Lower lobe of right lung (tissue), 2 donors: ENCODE measurements at regions not wholly inside any gene's neighbourhood (a gene's known extent, or its start where the extent isn't known, plus 50 kb on each side); places are given as distances from the start of the nearest gene placed in this dataset.

Experiments used
- ATAC-seq, 2 donors: fragments of 200-7000 bp; cut with Tn5 transposase; one replicate each; pipeline ENCODE4 v1.9.1; 2020 to 2022; ENCODE audit warnings: mild to moderate bottlenecking in 2 of 2, moderate library complexity in 2 of 2
- DNase-seq: peaks from one replicate; pipeline ENCODE4 v3.0.0-alpha.2; 2020
- H3K27ac ChIP-seq: fragments of 200-600 bp; one replicate; pipeline ENCODE4 v1.8.0; 2022
- H3K27me3 ChIP-seq: fragments of 200-600 bp; one replicate; pipeline ENCODE4 v1.8.0; 2022; ENCODE audit warnings: low read depth
- H3K36me3 ChIP-seq: fragments of 200-600 bp; one replicate; pipeline ENCODE4 v1.8.0; 2022; ENCODE audit warnings: mild to moderate bottlenecking
- H3K4me1 ChIP-seq: fragments of 200-600 bp; one replicate; pipeline ENCODE4 v1.8.0; 2022
- H3K4me3 ChIP-seq: fragments of 200-600 bp; one replicate; pipeline ENCODE4 v1.8.0; 2022; ENCODE audit warnings: mild to moderate bottlenecking
- H3K9me3 ChIP-seq: fragments of 200-600 bp; one replicate; pipeline ENCODE4 v1.8.0; 2022
- CTCF ChIP-seq: fragments of 200-600 bp; IDR thresholded peaks from one replicate; pipeline ENCODE4 v1.8.0; 2022; ENCODE audit warnings: antibody characterized with exemption, mild to moderate bottlenecking
- intact Hi-C: fragments of 100-400 bp; cut with DNase I; formaldehyde crosslinking; loops from one replicate; pipeline ENCODE4 v1.11.0; 2022
- donor health status: DM: no; HTN: yes; CAD: no; lungs with severe emphysema.

- peaks cover 1% of the 10 kb centered on the region for H3K4me1 ChIP-seq
- H3K4me3 ChIP-seq, result no peak overlapping the region
- no peaks in the 10 kb centered on the region for H3K9me3 ChIP-seq
- ATAC-seq (no peak), DNase-seq (no peak)
- H3K27ac ChIP-seq, result no peak overlapping the region
- H3K27me3 ChIP-seq, result no peaks in the 10 kb centered on the region
- TF ChIP-seq CTCF, result no peak
- no peaks in the 10 kb centered on the region for H3K36me3 ChIP-seq
- intact Hi-C loops, result no loop called here
Observed at GRCh38 chr12:115457798-115458197, 773.8 kb upstream of the TBX3 start.

DNA sequence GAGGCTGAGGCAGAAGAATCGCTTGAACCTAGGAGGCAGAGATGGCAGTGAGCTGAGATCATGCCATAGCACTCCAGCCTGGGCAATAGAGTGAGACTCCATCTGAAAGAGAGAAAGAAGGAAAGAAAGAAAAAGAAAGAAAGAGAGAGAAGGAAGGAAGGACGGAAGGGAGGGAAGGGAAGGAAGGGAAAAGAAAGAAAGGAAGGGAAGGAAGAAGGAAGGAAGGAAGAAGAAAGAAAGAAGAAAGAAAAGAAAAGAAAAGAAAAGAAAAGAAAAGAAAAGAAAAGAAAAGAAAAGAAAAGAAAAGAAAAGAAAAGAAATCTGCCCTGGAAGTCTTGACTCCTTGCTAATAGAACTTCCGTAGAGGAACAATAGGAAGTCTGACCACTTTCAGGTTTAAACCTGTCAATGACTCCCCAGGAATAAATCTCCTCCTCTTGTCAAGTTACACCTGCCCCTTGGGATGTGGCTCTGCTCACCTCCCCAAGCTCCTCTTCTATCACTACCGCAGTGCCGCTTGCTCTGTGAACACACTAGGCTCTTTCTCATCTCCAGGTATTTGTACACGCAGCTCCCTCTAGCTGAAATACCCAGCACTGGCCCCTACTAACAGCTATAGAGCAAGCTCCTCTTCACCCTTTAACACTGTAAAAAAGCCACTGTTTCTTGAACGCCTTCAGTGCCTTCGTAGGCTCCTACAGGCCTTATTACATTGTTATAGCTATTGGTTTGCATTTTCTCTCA is 773.1 kb upstream of the TBX3 start:
- intact Hi-C loops, result no loop called here
- Histone ChIP-seq H3K27ac (no peak overlapping the region), H3K27me3 (no peaks in the 10 kb centered on the region), H3K36me3 (no peaks in the 10 kb centered on the region), H3K4me3 (no peak overlapping the region), H3K9me3 (no peaks in the 10 kb centered on the region), H3K4me1 (peaks cover 8% of the 10 kb centered on the region)
- ATAC-seq (no peak), DNase-seq (no peak)
- TF ChIP-seq CTCF, result no peak

- TF ChIP-seq CTCF, result no peak
- no peak for DNase-seq
- Histone ChIP-seq H3K9me3 (no peaks in the 10 kb centered on the region), H3K27me3 (peaks cover 12% of the 10 kb centered on the region), H3K4me3 (no peak overlapping the region), H3K27ac (no peak overlapping the region), H3K36me3 (no peaks in the 10 kb centered on the region), H3K4me1 (peaks cover 13% of the 10 kb centered on the region)
- no peak for ATAC-seq
- intact Hi-C loops, result no loop called here
Observed at GRCh38 chr12:115455268-115455681, 771.3 kb upstream of the TBX3 start.

DNA sequence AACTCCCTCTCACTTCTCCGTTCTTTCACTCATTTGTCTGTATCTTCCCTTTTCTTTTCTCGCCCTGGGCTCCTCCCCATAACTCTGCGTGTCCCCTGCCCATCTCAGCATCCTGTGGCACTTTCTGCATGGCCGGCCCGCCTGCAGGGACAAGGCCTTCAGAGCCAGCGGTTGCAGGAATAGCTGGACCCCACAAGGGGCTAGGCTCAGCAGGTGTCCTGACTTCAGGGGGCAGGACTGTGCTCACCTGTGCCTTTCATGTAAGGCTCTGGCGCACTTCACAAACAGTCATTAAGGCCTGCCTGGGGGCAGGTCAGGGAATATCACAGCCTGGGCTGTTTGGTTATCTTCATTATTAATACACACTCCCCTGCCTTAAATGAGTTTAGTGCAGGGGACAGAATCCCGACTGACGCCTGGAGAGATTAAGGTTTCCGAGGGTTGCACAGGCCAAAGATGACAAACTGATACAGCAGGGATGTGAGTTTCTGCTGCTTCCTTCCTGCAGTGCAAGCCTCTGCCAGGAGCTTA is 768.8 kb upstream of the TBX3 start:
- TF ChIP-seq CTCF, result no peak
- Histone ChIP-seq H3K4me1 (peaks cover 13% of the 10 kb centered on the region), H3K4me3 (no peak overlapping the region), H3K9me3 (no peaks in the 10 kb centered on the region), H3K27me3 (peaks cover 12% of the 10 kb centered on the region), H3K27ac (no peak overlapping the region), H3K36me3 (no peaks in the 10 kb centered on the region)
- ATAC-seq, result peak in 1 of 2 donors; percentile 12
- no peak for DNase-seq
- intact Hi-C loops, result no loop called here

GRCh38 chr12:115451780-115452736 is 768.1 kb upstream of the TBX3 start:
- H3K4me3 ChIP-seq, result peak overlapping the region; percentile 41
- no peak overlapping the region for H3K27ac ChIP-seq
- intact Hi-C loops, result no loop called here

More at GRCh38 chr12:115451780-115452736, 768.1 kb upstream of the TBX3 start:
- ATAC-seq (peak; percentile 37 to 75), DNase-seq (peak; percentile 48)
- Histone ChIP-seq H3K4me1 (peaks cover 13% of the 10 kb centered on the region), H3K27me3 (peaks cover 12% of the 10 kb centered on the region), H3K9me3 (no peaks in the 10 kb centered on the region), H3K36me3 (no peaks in the 10 kb centered on the region)
- no peak for TF ChIP-seq CTCF
